ENCODE measurements at regions not wholly inside any gene's neighbourhood (a gene's known extent, or its start where the extent isn't known, plus 50 kb on each side); places are given as distances from the start of the nearest gene placed in this dataset.
"Not testable (repeated sequence)": the region's sequence is repeated elsewhere in the genome, so short reads cannot be mapped to it uniquely, and the experiment has no call there.

GRCh38 chr22:34834541-34834940, 231.4 kb upstream of the ISX start:
- TF ChIP-seq CTCF (IDR thresholded peaks at IDR 0.05; ENCODE audit: low read depth, low read length); POLR2A (IDR thresholded peaks at IDR 0.05; ENCODE audit: extremely low read depth, insufficient read length); MYC (IDR thresholded peaks at IDR 0.05; ENCODE audit: low read depth, low read length): not testable (repeated sequence)
- TF ChIP-seq, protein P1, sequence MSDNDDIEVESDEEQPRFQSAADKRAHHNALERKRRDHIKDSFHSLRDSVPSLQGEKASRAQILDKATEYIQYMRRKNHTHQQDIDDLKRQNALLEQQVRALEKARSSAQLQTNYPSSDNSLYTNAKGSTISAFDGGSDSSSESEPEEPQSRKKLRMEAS (IDR thresholded peaks at IDR 0.05; ENCODE audit: low read depth, low read length), result not testable (repeated sequence)
